Fibroblast of skin of right quadriceps (primary cell): ENCODE measurements at regions not wholly inside any gene's neighbourhood (a gene's known extent, or its start where the extent isn't known, plus 50 kb on each side); places are given as distances from the start of the nearest gene placed in this dataset.

ENCODE experiments used
- DNase-seq: peaks from one replicate; pipeline ENCODE4 v3.0.0-alpha.2; 2013

DNA sequence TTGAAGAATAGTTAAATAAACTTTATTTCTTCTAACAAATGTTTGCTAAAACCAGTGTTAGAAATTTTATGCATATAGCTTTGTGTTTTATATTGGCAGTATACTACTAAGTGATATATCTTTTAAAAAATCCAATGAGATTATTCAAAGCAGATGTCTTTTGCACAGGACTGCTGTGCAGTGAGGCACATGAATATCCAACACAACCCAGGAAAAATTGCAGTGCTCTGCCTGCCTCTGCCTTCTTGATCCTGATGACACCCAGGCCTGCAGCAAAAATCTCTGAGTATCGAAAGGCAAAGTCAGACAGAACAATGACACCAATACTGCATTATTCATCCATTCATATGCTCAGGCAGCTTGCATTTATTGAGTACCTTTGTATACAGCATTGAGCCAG, 1076.5 kb upstream of the ARRDC3 start:
- DNase-seq = no peak

DNA sequence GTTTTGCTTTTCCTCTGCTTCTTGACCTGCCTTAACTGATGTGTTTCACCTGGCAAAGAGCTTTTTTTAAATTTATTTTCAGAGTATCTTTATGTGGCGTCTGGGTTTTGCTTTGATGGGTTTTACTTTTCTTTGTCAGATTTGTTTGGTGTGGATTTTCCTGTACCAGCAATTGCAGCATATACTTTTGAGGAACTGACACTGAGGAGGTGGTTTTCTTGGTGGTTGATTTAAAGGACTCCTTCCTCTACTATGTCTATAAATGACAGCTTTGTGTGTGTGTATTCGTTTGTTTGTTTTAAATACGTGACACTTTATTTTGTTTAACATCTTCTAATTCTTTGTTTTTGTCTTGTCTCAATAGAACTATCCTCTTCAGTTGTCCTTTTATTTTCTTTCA, 1071.9 kb upstream of the ARRDC3 start:
- no peak for DNase-seq

DNA sequence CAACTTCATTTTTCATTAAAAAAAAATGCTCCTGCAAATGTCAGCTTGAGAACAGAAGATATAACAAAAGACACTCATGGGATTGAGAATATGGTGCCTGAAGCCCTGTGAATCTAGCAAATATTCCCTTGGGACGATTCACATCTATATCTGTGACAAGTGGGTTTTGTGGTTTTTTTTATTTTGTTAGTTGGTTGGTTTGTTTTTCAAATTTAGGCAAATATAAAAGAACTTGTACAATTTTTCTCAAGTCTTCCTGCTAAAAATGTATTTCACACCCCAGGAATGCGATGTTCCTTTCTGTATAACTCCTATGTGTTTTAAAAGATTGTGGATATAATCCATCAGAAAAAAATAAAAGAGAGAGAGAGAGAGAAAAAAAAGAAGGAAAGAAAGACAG, 1061.8 kb upstream of the ARRDC3 start:
- DNase-seq = no peak

DNA sequence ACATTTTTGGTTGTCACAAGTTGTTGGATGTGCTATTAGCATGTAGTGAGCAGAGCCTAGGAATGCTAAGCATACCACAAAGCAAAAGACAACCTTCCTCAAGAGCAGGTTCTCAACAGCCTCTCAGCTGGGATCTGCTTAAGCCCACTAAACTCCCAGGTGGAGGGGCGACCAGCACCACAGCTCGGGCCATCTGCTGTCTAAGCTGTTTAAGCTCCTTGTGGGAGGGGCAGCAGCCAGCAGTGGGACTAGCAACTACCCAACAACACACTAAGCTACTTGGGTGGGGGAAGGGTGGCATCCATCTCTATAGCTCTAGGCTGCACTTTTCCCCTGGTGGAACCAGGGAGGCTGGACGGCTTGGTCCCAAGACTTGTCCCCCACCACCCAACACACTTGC, 1052.7 kb upstream of the ARRDC3 start:
- no peak for DNase-seq

DNA sequence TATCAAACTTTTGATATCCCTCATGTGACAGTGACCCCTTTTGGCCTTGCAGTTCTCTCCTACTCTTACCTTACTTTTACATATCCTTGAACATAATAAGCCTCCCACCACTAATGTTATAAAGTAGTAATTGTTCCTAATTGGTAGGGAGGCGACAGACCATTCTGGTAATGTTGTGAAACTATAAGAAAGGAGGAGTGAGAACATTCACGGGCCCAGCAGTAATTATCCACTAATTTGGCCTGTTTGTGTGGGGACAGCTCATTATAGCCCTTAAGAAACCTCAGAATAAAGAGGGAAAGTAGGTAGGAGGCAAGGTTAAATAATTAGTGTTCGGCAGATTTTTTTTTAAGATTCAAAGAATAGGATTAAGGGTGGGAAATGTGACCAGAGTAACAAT, 1046.5 kb upstream of the ARRDC3 start:
- DNase-seq = no peak

DNA sequence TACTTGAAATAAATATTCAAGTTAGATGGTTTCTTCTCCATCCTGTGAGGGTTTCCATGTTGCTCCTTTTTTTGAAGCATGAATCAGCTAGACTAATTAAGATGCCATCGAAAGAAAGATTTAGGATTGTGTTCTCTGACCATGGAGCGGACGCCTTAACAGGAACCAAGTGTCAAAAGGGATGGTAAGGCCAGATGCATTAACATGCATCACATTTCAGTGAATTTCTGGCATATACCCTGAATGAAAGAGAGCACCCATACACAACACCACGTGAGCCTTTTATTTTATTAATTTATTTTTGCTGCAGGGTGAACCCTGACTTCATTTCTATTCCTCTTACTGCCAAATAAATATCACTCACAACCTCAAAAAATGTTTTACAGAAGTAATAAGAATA, 1045.3 kb upstream of the ARRDC3 start:
- no peak for DNase-seq

DNA sequence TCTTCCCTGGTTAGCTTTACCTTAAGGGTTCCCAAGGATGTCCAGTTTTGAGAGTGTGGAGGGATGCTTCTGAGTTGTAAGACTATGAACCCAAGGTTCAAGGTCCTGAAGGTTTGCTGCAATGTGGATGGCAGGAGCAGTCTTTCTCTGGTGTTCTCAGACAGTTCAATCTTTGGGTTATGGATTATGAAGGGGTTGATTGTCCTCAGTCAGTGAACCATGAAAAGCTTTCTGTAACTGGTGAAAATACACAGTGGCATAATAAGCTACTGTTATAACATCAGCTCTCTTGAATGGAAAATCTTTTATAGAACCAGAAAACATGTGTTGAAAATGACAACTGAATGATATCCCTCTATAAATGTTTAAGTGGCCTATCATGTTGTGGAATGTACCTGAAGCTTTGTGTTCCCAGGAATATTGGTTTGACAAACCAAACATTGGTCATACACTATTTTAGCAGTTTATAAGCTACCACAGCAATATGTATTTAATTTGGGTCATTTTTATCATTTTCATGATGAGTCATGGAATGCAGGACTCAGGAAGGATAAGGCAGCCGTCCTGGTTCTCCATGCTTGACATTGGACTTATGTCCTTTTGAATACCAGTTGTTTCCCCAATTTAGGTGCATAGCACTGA, 1041.8 kb upstream of the ARRDC3 start:
- DNase-seq = no peak

DNA sequence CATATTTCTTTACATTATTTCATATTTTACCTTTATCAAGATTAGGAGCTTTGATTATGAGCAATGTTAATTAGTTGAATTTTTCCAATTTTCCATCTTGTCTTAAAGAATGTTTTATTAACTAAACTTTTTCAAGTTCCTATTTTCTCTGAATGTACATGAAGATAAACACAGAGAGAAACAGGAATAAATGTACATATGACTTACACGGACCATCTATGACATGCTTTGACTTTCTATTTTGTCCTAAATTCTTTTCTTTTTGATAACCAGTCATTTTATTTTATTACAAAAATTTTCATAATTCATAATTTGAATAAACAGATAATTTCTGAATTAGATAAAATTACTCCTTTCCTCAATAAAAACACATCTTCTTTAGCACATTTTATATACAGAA, 1038.8 kb upstream of the ARRDC3 start:
- peak; percentile 2 for DNase-seq

DNA sequence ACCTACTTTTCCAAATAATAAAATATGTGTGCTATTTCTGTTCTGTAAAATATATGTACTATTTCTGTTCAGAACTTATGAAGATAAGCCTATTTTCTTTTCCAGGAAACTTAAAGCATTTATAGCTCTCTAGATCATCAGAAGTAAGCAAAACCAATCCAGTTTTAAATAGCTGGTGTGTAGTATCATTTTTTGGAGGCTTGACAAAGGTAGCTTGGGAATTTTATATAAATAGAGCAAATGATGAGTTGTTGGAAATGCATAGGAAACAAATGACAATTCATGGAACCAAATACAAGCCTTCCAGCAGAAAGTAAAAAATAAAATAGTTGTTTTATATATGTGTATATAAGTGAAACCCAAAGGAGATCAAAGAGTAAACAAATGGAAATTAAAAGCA, 1038.1 kb upstream of the ARRDC3 start:
- no peak for DNase-seq

DNA sequence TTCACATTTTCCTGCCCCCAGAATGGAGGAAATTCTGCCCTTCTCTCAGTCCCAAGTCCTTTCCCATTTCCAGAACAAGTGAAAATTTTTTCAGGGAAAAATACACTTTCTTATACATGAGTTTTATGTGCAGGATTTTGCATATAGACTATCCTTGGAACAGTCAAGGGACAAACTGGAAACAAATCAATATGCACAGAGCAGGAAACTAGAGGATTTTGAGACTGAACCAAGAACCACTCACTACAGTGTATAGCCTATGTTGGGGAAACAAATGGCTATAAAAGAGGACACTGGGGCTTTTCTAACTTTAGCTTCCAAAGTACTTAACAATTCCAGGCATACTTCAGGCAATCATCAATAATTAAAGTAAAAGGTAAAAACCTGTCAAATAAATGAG, 1036.1 kb upstream of the ARRDC3 start:
- DNase-seq = no peak

DNA sequence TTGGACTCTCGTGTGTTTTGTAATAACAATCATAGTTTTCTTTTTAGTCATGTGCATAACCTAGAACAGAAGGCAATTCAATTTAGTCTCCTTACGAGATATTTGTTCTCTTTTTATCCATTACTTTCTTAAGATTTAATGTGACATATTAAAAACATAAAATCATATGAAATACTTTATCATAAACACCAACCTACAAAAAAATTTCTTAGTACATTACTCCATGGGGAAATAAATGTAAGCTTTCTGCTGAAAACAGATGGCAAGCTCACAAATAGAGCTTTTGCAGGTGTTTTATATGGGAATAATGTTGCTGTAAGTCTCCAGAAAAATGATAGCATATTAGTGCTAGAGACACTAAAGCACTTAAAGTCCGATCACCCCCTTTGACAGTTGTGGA, 1035.2 kb upstream of the ARRDC3 start:
- DNase-seq = no peak

DNA sequence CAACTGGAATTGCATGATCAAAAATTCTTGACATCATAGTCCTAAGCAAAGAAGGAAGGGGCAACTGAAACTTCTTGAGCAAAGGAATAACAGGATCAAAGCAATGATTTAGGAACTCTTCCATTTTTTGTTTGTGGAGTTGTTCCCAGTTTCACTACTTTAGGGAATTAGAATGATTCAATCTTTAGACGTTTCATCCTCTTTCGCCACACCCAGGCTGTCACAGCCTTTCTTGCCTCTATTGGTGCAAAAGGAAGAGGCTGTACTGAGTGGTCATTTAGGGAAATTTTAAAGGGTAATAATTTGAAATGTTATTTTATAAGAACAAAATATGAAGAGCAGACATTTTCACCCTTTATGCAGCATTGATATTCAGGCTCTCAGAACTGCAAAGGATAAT, 1026.0 kb upstream of the ARRDC3 start:
- DNase-seq = peak; percentile 6

DNA sequence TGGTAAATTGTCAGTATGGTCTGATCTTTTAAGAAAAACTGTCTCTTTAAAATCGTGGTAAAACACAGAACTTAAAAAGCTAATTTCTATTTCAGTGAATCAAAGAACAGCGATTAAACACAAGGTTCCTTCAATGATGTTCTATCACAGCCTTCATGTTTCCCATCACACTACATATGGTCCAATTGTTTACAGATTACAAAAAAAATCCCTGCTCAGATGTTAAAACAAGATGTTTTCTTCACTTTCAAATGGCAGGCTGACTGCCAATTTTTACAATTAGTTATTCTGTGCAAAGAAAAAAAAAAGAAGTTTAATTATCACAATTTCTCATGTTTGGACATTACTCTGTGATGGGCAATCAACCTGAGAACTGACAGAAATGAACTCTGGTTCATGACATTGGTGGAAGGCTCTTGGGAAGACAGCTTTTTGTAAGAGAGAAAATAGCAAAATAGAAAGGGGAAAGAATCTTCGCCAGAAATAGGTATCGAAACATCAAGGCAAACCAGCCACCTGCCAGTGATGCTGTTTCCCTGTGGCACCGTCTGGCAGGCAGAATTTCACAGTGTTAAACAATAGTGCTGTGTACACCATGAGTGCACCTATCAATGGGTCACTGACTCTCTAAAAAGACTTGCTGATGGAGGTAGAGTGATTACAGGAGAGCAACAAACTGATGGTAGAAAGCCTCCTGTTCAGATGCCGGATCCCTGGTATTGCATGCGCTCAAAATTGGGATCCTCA, 1020.0 kb upstream of the ARRDC3 start:
- no peak for DNase-seq

DNA sequence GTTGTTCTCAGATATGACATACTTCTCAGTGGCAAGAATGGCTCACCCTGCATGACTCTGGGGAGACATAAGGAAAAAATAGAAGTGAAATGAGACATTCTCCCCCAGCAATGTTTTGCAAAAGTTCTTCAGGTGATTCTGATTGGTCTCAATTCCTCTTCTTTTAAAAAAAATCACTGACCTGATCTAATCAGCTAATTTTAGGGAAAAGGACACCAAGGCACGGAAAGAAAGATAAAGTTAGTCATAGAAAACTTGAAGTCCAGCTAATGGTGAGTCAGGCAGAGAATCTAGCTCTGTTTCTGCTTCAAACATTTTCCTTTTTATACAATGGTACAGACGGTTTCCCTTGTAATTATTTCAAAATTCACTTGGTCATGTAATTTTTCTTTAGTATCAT, 1018.9 kb upstream of the ARRDC3 start:
- peak; percentile 13 for DNase-seq

DNA sequence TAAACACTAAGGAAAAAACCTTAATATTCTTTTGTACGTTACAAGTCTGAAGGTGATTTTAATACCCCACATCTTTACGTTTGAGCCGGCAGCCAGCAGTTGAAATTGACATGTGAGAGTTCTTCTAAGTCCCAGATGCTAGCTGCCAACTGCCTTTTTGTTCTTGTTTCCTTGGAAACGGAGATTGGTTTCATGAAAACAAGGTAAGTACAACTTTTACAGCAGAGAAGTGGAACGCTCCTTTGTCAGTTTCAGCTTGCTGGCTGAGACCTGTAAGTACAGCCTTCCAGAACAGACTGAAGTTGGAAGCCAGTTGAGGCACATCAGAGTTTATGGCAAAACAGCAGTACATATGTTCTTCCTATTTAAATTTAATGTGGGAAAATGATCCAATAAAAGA, 1018.4 kb upstream of the ARRDC3 start:
- peak; percentile 8 for DNase-seq

DNA sequence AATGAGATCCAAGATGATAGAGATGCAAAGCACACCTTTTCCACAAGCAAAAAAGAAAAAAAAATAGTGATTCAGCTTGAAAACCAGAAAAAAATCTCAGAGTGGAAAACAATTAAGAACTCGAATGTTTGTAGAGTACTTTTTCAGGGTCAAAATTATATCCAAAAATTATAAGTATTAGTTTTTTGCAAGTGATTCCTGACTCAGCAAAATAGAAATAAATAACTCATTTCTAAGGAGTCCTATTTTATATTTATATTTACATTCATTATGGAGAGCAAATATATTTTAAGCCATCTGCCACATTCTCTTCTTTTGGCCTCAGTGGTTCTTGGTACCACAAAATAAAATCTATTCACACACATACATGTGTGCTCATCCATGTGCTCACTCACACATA, 1011.8 kb upstream of the ARRDC3 start:
- no peak for DNase-seq

DNA sequence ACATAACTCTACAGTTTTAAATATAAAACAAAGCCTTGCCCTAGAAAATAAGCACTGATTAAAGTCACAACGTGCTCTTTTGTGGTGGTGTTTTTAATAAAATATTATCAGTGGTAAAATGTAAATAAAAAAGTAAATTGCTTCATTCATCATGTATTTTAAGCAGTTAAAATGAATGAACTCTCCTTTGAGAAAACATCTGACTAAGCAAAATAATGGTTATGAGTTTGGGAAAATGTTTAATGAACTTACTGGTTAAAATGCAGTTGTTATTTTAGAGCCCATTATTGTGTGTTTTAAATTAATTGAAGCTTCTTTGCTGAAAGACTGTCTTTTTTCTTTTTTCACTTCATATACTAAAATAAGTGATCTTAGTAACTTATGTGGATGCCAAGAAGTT, 1007.5 kb upstream of the ARRDC3 start:
- no peak for DNase-seq

DNA sequence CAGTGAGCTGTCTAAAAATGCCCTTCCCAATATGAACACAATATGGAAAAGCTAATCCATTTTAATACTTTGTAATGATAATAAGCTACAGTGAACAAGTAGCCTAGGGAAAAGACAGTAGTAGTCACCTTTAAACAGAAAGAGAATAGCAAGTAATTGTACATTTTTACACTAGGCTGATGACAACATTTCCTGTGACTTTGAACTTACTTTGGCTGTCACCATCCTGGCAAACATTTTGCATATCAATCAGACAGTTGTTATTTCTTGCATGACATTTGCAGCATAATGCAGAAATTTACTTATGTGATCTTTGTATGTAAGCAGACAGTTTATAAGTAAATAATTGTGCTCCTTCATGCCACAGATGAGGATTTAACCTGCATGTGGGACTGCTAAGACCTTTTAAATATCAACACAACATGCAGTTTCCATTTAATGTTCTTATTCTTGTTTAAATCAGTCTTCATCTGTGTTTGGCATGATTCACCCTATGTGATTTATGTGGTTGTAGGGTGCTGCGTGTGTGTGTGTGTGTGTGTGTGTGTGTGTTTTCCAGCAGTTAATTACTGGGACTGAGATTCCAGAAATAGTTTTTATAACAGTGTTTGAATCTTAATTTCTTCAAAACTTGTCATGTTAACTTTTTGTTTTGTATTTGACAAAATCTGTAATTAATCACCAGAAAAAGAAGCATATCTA, 997.1 kb upstream of the ARRDC3 start:
- peak; percentile 29 for DNase-seq

DNA sequence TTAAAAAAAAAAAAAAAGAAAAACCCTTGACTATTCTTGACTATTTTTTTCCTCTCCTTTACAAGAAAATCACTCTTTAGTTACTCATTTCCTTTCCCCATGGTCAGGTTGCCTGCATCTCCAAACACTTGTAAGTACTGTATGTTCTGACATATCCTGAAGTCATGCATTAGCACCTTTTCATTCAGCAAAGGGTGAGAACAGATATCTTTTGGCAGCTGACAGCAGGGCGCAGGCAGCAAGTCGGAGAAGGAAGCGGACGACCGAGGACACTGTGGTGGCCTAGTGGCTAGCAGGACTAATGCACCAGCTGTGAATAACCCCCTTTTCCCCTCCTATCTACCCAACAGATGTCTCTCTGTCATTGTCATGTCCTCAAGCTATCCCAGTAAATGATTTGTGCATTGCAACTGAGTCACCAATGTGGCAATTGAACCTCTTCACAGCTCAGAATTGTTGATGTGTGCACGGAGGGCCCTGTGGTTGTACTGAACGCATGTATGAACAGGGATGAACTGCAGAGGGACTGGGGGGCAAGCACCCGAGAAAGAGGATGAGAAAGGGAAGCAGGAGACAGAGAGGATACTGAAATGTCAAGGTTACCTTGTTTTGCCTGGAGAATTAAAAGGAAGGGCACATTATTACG, 996.0 kb upstream of the ARRDC3 start:
- DNase-seq = no peak

DNA sequence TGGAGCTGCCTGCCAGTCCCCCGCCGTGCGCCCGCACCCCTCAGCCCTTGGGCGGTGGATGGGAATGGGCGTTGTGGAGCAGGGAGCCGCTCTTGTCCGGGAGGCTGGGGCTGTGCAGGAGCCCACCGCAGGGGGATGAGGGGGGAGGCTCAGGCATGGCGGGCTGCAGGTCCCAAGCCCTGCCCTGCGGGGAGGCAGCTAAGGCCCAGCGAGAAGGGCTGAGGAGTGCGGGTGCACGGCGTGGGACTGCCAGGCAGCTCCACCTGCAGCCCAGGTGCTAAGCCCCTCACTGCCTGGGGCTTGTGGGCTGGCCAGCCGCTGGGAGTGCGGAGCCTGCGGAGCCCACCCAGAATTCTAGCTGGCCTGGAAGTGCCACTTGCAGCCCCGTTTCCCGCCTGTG, 991.7 kb upstream of the ARRDC3 start:
- DNase-seq = no peak

DNA sequence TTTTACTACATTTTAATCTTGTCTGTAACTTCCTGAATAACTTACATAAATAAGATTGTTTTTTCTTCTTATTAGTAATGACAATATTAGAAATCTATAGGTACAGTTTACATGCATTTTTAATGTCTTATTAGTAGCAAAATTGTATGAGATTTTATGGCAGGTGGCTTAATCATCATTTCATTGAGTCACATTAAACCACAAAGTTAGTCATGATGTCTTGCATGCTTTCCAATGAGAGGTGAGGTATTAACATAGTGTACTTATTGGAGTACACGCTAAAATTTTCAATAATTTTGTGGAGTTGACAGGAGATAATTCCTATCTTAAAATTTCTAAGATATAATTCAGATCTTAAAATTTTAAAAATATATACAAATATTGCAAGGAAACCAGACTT, 989.6 kb upstream of the ARRDC3 start:
- DNase-seq = peak; percentile 3

DNA sequence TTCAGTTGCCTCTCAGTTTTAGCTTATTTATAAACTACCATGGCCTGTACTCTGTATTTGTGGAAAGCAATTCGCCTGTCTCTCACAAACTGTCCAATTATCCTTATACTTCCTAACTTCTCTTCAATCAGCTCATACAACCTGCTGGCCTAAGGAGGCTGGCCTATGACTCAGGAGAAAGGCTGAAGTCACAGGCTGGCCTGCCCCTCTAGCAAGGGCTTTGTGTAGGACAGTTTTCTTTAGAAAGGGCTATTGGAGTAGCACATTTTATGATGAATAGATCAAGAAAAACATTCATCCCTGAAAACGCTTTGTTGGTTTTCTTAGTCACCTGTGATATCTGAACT, 988.7 kb upstream of the ARRDC3 start:
- no peak for DNase-seq

DNA sequence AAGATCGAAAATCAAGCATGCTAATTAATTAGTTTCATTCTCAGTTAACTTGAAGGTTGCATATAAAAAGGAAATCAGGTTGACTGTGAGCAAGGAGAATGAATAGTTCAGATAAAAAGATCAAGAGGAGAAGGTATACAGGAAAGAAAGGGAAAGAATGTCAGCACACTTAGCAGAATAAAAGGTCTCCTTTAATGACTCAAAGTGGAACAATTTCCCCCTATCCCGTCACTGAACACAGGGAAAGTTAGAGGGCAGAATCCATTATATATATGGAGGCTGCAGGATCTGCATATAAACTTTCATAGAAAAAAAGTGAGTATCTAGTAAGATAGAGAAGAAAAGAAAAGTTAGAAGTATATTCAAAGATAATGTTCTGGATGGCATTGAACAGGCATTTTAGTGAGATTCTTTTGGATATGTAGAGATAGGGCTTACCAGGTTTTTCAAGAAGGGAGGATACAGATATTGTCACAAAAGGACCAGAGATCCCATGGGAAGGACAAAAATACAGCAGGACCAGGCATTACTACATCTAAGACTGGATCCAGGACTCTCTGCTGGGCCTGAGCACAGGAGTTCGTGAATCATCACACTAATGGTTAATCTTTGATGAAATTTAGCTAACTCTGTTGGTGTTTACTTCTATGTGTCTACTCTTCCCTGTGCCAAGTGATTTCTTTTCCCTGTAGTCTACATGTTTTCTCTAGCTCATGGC, 988.2 kb upstream of the ARRDC3 start:
- DNase-seq = no peak
